MCF 10A (cell line): ENCODE measurements at regions not wholly inside any gene's neighbourhood (a gene's known extent, or its start where the extent isn't known, plus 50 kb on each side); places are given as distances from the start of the nearest gene placed in this dataset.
A peak's percentile ranks its signal among the peaks of the same experiment; 100 is the strongest.

ENCODE experiments used
- BruUV-seq: library from RNA; stranded (reverse); fragments of 400-500 nt; replicated peaks from 2 replicates; lab custom pipeline; 2021; lab: Mats Ljungman, UMichigan
- CTCF ChIA-PET: fragments of 300-600 bp; sonication (Branson Sonifier 250); formaldehyde crosslinking; extraction: SDS; loops from one replicate; lab custom pipeline; 2021; ENCODE audit warnings: antibody characterized with exemption, inconsistent platforms; lab: Yijun Ruan, JAX
- POLR2A ChIA-PET: fragments of 300-600, 350-650 bp; sonication (Branson Sonifier 250); formaldehyde crosslinking; extraction: SDS; loops from one replicate; lab custom pipeline; 2020; ENCODE audit warnings: antibody characterized with exemption, inconsistent platforms; lab: Yijun Ruan, JAX
- DNase-seq: peaks from one replicate; pipeline ENCODE4 v3.0.0-alpha.2; 2018; ENCODE audit not compliant: unreplicated experiment
- H3K27ac Mint-ChIP-seq: one replicate; pipeline ENCODE4 v1.8.0; 2022; ENCODE audit warnings: mild to moderate bottlenecking, low read depth, mixed read lengths; ENCODE audit not compliant: unreplicated experiment
- H3K27me3 Mint-ChIP-seq: one replicate; pipeline ENCODE4 v1.8.0; 2022; ENCODE audit warnings: mixed read lengths; ENCODE audit not compliant: insufficient read depth, unreplicated experiment
- H3K36me3 Mint-ChIP-seq: one replicate; pipeline ENCODE4 v1.8.0; 2022; ENCODE audit warnings: mild to moderate bottlenecking, moderate library complexity, mixed read lengths; ENCODE audit not compliant: insufficient read depth, unreplicated experiment
- H3K4me1 Mint-ChIP-seq: one replicate; pipeline ENCODE4 v1.8.0; 2022; ENCODE audit warnings: mixed read lengths; ENCODE audit not compliant: insufficient read depth, unreplicated experiment
- H3K4me3 Mint-ChIP-seq: one replicate; pipeline ENCODE4 v1.8.0; 2022; ENCODE audit warnings: mild to moderate bottlenecking, moderate library complexity, mixed read lengths; ENCODE audit not compliant: unreplicated experiment
- H3K9me3 Mint-ChIP-seq: one replicate; pipeline ENCODE4 v1.8.0; 2022; ENCODE audit warnings: mixed read lengths; ENCODE audit not compliant: unreplicated experiment
- CTCF ChIP-seq: fragments of 200-600 bp; IDR thresholded peaks from one replicate; pipeline ENCODE4 v1.8.0; 2022; ENCODE audit warnings: antibody characterized with exemption, mild to moderate bottlenecking; ENCODE audit not compliant: unreplicated experiment
- intact Hi-C: fragments of 100-400 bp; cut with micrococcal nuclease; formaldehyde crosslinking; loops from 2 replicates; pipeline ENCODE4 v1.14.1; 2022

- ChIA-PET CTCF (no interaction called here), POLR2A (interaction anchor here (0.6 kb wide), 1 partner anchor 1156 kb away, joined by 3 read pairs; no protein-coding TSS in a partner anchor)
- no TSS peak for BruUV-seq
- Mint-ChIP-seq H3K4me3 (no peak overlapping the region), H3K27ac (no peak overlapping the region), H3K27me3 (no peaks in the 10 kb centered on the region), H3K4me1 (no peaks in the 10 kb centered on the region), H3K36me3 (no peaks in the 10 kb centered on the region), H3K9me3 (no peaks in the 10 kb centered on the region)
- DNase-seq: no peak
- TF ChIP-seq CTCF: no peak
- intact Hi-C loops: no loop called here
Observed at GRCh38 chr3:66755924-66756323, 242.2 kb upstream of the KBTBD8 start.

GRCh38 chr3:66756468-66757036 is 241.6 kb upstream of the KBTBD8 start:
- H3K4me1 Mint-ChIP-seq: peaks cover 5% of the 10 kb centered on the region
- no peak for DNase-seq
- no peaks in the 10 kb centered on the region for H3K36me3 Mint-ChIP-seq
- no peak overlapping the region for H3K27ac Mint-ChIP-seq
- intact Hi-C loops: no loop called here
- ChIA-PET CTCF (no interaction called here), POLR2A (no interaction called here)
- no peak overlapping the region for H3K4me3 Mint-ChIP-seq
- no peaks in the 10 kb centered on the region for H3K9me3 Mint-ChIP-seq
- no peaks in the 10 kb centered on the region for H3K27me3 Mint-ChIP-seq
- BruUV-seq: no TSS peak
- TF ChIP-seq CTCF: no peak

GRCh38 chr3:66761093-66761780 is 236.9 kb upstream of the KBTBD8 start:
- Mint-ChIP-seq H3K27ac (peak overlapping the region; percentile 74), H3K36me3 (no peaks in the 10 kb centered on the region), H3K9me3 (no peaks in the 10 kb centered on the region), H3K4me1 (peaks cover 25% of the 10 kb centered on the region), H3K4me3 (no peak overlapping the region), H3K27me3 (no peaks in the 10 kb centered on the region)
- CTCF ChIA-PET: interaction anchor here (0.6 to 1.7 kb wide), 5 partner anchors 10 to 507 kb away, joined by 3 to 6 read pairs (median 3); no protein-coding TSS in a partner anchor
- POLR2A ChIA-PET: interaction anchor here (1.2 kb wide), 1 partner anchor 30 kb away, joined by 3 read pairs; no protein-coding TSS in a partner anchor
- BruUV-seq: no TSS peak
- no peak for TF ChIP-seq CTCF
- intact Hi-C loops: no loop called here
- peak; percentile 67 for DNase-seq

- POLR2A ChIA-PET: interaction anchor here (0.6 to 1.3 kb wide), 7 partner anchors 20 to 276 kb away, joined by 3 to 8 read pairs (median 3); partner anchors contain the start of gene KBTBD8
- Mint-ChIP-seq H3K4me3 (no peak overlapping the region), H3K27ac (peak overlapping the region; percentile 63), H3K9me3 (no peaks in the 10 kb centered on the region), H3K4me1 (peaks cover 25% of the 10 kb centered on the region), H3K36me3 (no peaks in the 10 kb centered on the region), H3K27me3 (no peaks in the 10 kb centered on the region)
- no peak for TF ChIP-seq CTCF
- CTCF ChIA-PET: interaction anchor here (0.6 to 1.6 kb wide), 6 partner anchors 51 to 355 kb away, joined by 3 to 5 read pairs (median 3); no protein-coding TSS in a partner anchor
- BruUV-seq: no TSS peak
- peak; percentile 98 for DNase-seq
- intact Hi-C loops: no loop called here
Observed at GRCh38 chr3:66762916-66763693, 235.0 kb upstream of the KBTBD8 start.
